ENCODE measurements at regions not wholly inside any gene's neighbourhood (a gene's known extent, or its start where the extent isn't known, plus 50 kb on each side); places are given as distances from the start of the nearest gene placed in this dataset.

DNA sequence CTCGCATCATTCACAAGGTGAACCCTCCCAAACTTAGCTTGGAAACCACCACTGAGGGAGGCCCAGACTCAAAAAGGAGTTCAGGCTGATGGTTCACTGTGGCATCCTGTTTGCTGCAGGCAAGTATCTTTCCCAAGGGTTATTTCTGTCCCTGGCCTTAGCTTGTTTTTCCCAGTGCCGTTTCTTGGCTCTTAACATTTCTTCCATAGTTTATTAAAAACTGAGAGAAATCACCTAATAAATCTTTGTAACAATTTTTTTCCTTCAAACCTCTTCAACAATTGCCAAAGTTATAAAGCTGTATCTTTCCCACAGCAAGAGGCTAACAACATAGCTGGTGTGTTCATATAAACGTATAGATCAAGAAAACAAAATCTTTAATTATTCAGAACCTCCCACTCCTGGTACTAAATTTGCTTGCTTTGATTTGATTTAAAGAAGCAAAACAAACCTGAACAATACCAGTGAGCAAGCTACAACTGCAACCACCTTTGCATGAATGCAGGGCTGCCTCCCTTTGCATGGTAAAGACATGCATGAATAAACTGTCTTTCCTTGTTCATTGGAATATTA lies 234.9 kb upstream of the STT3B start:
- no peak for ATAC-seq
- no peak overlapping the region for H3K4me3 Mint-ChIP-seq
- POLR2A ChIA-PET, result no interaction called here

DNA sequence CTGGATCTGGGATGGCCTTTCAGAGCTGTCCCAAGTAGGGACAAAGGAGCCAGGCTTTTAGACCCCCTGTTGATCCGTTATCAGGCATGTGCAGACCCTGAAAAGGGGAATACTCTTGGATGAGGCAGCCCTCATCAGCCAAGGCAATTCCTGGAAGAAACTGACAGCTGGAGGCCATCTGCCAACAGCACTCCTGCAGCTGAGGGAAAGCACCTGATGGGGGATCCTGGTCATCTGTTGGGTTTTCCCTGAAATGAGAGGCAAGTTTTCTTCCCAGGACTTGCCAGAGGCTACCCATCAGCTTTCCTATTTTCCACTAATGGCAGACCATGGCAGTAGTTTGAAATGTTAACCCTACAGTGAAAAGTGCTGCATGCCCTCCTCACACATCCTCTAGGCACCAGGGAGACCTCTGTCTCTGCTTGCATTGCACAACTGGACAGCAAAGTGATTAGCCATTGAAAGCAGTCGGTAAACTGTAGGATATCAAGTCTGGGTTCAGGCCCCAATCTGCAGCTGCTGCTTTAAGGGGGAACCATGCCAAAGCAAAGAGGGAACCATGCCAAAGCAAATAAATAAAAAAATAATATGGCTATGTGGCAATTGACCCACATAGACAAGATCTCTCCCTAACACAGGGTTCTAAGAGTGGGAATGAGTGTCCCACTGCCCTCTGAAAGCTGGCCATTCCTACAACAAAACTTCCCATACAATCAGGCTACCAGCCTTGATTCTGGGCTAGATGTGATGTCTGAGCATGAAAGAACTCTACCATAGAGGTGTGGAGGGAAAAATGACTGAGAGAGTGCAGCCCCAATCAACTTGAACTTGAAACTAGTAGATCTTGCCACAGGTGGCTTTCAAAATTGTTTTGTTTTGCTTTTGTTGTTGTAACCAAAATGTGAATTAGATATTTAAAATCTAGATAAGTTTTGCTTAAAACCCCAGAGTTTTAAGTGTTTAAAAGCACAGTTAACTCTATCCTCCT lies 232.0 kb upstream of the STT3B start:
- no peak overlapping the region for H3K4me3 Mint-ChIP-seq
- no peaks in the 10 kb centered on the region for H3K27me3 Mint-ChIP-seq
- H3K9me3 Mint-ChIP-seq, result no peaks in the 10 kb centered on the region
- intact Hi-C loops (cut with micrococcal nuclease), result no loop called here
- no peak overlapping the region for H3K27ac Mint-ChIP-seq
- ChIA-PET CTCF (no interaction called here), POLR2A (interaction anchor here (0.8 kb wide), 1 partner anchor 10 kb away, joined by 3 read pairs; no protein-coding TSS in a partner anchor)
- H3K4me1 Mint-ChIP-seq (ENCODE audit: low read depth), result no peaks in the 10 kb centered on the region
- DNase-seq (no peak), ATAC-seq (no peak)
- TF ChIP-seq, protein P1, sequence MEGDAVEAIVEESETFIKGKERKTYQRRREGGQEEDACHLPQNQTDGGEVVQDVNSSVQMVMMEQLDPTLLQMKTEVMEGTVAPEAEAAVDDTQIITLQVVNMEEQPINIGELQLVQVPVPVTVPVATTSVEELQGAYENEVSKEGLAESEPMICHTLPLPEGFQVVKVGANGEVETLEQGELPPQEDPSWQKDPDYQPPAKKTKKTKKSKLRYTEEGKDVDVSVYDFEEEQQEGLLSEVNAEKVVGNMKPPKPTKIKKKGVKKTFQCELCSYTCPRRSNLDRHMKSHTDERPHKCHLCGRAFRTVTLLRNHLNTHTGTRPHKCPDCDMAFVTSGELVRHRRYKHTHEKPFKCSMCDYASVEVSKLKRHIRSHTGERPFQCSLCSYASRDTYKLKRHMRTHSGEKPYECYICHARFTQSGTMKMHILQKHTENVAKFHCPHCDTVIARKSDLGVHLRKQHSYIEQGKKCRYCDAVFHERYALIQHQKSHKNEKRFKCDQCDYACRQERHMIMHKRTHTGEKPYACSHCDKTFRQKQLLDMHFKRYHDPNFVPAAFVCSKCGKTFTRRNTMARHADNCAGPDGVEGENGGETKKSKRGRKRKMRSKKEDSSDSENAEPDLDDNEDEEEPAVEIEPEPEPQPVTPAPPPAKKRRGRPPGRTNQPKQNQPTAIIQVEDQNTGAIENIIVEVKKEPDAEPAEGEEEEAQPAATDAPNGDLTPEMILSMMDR (IDR thresholded peaks at IDR 0.05), result no peak
- no peaks in the 10 kb centered on the region for H3K36me3 Mint-ChIP-seq (ENCODE audit: low read depth)

More for the DNA sequence above, 234.9 kb upstream of the STT3B start:
- intact Hi-C loops (cut with micrococcal nuclease), result no loop called here
- H3K4me1 Mint-ChIP-seq (ENCODE audit: low read depth), result no peaks in the 10 kb centered on the region
- no peaks in the 10 kb centered on the region for H3K9me3 Mint-ChIP-seq
- CTCF ChIA-PET, result no interaction called here
- TF ChIP-seq, protein P1 (IDR thresholded peaks at IDR 0.05), result no peak
- H3K36me3 Mint-ChIP-seq (ENCODE audit: low read depth), result no peaks in the 10 kb centered on the region
- no peak overlapping the region for H3K27ac Mint-ChIP-seq
- DNase-seq, result no peak
- H3K27me3 Mint-ChIP-seq, result no peaks in the 10 kb centered on the region

DNA sequence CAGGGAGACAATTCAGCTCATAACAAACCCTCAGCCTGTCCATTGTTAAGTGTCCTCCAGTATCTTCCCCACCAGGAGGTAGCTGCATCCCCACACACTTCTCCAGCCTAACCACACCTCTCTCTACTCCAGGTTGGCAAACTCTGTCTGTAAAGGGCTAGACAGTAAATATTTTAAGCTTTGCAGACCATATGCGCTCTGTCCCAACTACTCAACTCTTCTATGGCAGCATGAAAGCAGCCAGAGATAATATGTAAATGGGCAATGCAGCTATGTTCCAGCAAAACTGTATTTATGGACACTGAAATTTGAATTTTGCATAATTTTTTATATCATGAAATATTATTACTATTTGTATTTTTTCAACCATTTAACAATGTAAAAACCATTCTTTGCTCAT lies 230.4 kb upstream of the STT3B start:
- no peak overlapping the region for H3K27ac Mint-ChIP-seq
- no peak for ATAC-seq
- TF ChIP-seq, protein P1 (IDR thresholded peaks at IDR 0.05), result no peak
- H3K4me1 Mint-ChIP-seq (ENCODE audit: low read depth), result no peaks in the 10 kb centered on the region
- ChIA-PET CTCF (no interaction called here), POLR2A (no interaction called here)
- H3K4me3 Mint-ChIP-seq, result no peak overlapping the region
- no peaks in the 10 kb centered on the region for H3K27me3 Mint-ChIP-seq
- intact Hi-C loops (cut with micrococcal nuclease), result no loop called here
- no peaks in the 10 kb centered on the region for H3K9me3 Mint-ChIP-seq
- DNase-seq, result no peak
- H3K36me3 Mint-ChIP-seq (ENCODE audit: low read depth), result no peaks in the 10 kb centered on the region

DNA sequence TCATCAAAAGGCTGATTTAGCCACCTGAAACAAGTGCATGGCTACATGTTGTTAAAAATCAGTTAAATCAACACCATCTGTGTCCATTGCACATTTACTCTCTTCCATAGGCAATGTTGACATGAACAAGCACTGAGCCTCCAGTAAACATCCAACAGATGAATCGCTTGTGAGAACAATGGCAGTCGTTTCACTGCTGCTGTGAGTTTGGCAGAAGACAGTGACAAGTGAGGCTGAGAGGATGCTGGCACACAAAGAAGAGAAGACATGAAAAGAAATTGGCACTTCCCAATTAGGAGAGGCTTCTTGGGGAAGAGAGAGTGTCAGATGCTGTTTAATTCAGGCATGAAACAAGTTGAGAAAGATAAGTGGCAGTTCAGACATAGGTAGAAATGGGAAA lies 227.4 kb upstream of the STT3B start:
- no peaks in the 10 kb centered on the region for H3K27me3 Mint-ChIP-seq
- ATAC-seq, result no peak
- TF ChIP-seq, protein P1 (IDR thresholded peaks at IDR 0.05), result no peak
- intact Hi-C loops (cut with micrococcal nuclease), result no loop called here
- H3K4me1 Mint-ChIP-seq (ENCODE audit: low read depth), result peaks cover 5% of the 10 kb centered on the region
- CTCF ChIA-PET, result no interaction called here
- POLR2A ChIA-PET, result no interaction called here
- H3K36me3 Mint-ChIP-seq (ENCODE audit: low read depth), result no peaks in the 10 kb centered on the region
- H3K4me3 Mint-ChIP-seq, result no peak overlapping the region
- no peaks in the 10 kb centered on the region for H3K9me3 Mint-ChIP-seq
- DNase-seq, result no peak
- H3K27ac Mint-ChIP-seq, result no peak overlapping the region
